Activated T-cell treated with anti-CD3 and anti-CD28 coated beads, Interleukin-2, amount 50 U/mL, for 4 hours (primary cell): ENCODE measurements at regions not wholly inside any gene's neighbourhood (a gene's known extent, or its start where the extent isn't known, plus 50 kb on each side); places are given as distances from the start of the nearest gene placed in this dataset.

Experiments
- ATAC-seq, 2 donors: fragments of 200-7000 bp; cut with Tn5 transposase; one replicate each; pipeline ENCODE4 v1.10.0; 2021
- DNase-seq: peaks from one replicate; pipeline ENCODE4 v3.0.0-alpha.2; 2020
- H3K27me3 Mint-ChIP-seq: one replicate; pipeline ENCODE4 v1.8.0; 2021; ENCODE audit warnings: low read depth, mixed read lengths
- H3K36me3 Mint-ChIP-seq: one replicate; pipeline ENCODE4 v1.8.0; 2022; ENCODE audit warnings: mixed read lengths; ENCODE audit not compliant: insufficient read depth
- H3K4me1 Mint-ChIP-seq: one replicate; pipeline ENCODE4 v1.8.0; 2021; ENCODE audit warnings: low read depth, mixed read lengths
- H3K4me3 Mint-ChIP-seq: one replicate; pipeline ENCODE4 v1.8.0; 2021; ENCODE audit warnings: mild to moderate bottlenecking, moderate library complexity, mixed read lengths
- H3K9me3 Mint-ChIP-seq: one replicate; pipeline ENCODE4 v1.8.0; 2021; ENCODE audit warnings: mixed read lengths

DNA sequence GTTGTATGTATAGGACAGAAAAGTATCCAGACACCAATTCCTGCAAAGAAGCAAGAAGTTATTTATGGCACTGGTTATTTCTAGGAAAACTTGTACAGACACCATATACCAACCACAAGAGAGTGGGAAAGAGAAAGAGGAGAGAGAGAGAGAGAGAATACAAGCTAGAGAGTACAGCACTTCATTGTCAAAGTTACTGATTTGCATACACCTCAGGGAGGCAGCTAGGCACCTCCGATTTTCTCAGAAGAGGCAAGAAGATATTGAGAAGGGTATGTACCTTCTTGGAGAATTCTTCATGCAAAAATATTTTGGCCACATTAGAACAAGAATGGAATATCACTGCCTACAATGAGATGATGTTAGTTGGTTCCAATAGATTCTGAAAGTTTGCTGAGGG, 333.9 kb upstream of the PIK3C3 start:
- ATAC-seq (no peak), DNase-seq (no peak)
- Mint-ChIP-seq H3K9me3 (no peaks in the 10 kb centered on the region), H3K36me3 (no peaks in the 10 kb centered on the region), H3K4me1 (no peaks in the 10 kb centered on the region), H3K4me3 (no peak overlapping the region), H3K27me3 (no peaks in the 10 kb centered on the region)

DNA sequence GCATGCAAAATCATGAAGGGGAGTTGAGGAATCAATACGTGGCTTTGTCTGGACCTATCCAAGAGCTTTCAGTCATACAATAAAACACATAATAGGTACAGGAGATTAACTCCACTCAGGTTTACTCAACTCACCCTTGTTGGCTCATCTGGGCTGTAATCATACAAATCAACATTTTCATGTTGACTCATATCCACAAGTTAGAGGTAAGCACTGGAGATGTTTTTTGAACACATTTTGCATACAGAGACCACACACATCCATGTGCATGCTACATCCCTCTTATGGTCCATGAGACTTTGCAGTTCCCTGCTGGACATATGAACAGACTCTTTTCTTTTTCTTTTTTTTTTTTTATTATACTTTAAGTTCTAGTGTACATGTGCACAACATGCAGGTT, 336.9 kb upstream of the PIK3C3 start:
- Mint-ChIP-seq H3K27me3 (no peaks in the 10 kb centered on the region), H3K36me3 (no peaks in the 10 kb centered on the region), H3K4me3 (no peak overlapping the region), H3K9me3 (peaks cover 3% of the 10 kb centered on the region), H3K4me1 (no peaks in the 10 kb centered on the region)
- no peak for DNase-seq
- no peak for ATAC-seq

GRCh38 chr18:41617647-41618046, 337.4 kb upstream of the PIK3C3 start:
- Mint-ChIP-seq H3K4me3 (no peak overlapping the region), H3K36me3 (no peaks in the 10 kb centered on the region), H3K4me1 (no peaks in the 10 kb centered on the region), H3K27me3 (no peaks in the 10 kb centered on the region), H3K9me3 (peaks cover 3% of the 10 kb centered on the region)
- no peak for ATAC-seq
- DNase-seq, result no peak

GRCh38 chr18:41613003-41613609, 341.9 kb upstream of the PIK3C3 start:
- Mint-ChIP-seq H3K9me3 (peaks cover 14% of the 10 kb centered on the region), H3K36me3 (no peaks in the 10 kb centered on the region), H3K4me1 (no peaks in the 10 kb centered on the region), H3K27me3 (no peaks in the 10 kb centered on the region), H3K4me3 (no peak overlapping the region)
- DNase-seq (no peak), ATAC-seq (no peak)

- ATAC-seq, result no peak
- DNase-seq, result no peak
- H3K9me3 Mint-ChIP-seq, result peaks cover 20% of the 10 kb centered on the region
- no peak overlapping the region for H3K4me3 Mint-ChIP-seq
- H3K27me3 Mint-ChIP-seq, result no peaks in the 10 kb centered on the region
- no peaks in the 10 kb centered on the region for H3K36me3 Mint-ChIP-seq
- H3K4me1 Mint-ChIP-seq, result no peaks in the 10 kb centered on the region
These were observed 350.1 kb upstream of the PIK3C3 start for GRCh38 chr18:41604964-41605363.

GRCh38 chr18:41602034-41602433, 353.0 kb upstream of the PIK3C3 start:
- Mint-ChIP-seq H3K4me1 (no peaks in the 10 kb centered on the region), H3K27me3 (no peaks in the 10 kb centered on the region), H3K36me3 (no peaks in the 10 kb centered on the region), H3K9me3 (peaks cover 6% of the 10 kb centered on the region), H3K4me3 (no peak overlapping the region)
- no peak for DNase-seq
- no peak for ATAC-seq

DNA sequence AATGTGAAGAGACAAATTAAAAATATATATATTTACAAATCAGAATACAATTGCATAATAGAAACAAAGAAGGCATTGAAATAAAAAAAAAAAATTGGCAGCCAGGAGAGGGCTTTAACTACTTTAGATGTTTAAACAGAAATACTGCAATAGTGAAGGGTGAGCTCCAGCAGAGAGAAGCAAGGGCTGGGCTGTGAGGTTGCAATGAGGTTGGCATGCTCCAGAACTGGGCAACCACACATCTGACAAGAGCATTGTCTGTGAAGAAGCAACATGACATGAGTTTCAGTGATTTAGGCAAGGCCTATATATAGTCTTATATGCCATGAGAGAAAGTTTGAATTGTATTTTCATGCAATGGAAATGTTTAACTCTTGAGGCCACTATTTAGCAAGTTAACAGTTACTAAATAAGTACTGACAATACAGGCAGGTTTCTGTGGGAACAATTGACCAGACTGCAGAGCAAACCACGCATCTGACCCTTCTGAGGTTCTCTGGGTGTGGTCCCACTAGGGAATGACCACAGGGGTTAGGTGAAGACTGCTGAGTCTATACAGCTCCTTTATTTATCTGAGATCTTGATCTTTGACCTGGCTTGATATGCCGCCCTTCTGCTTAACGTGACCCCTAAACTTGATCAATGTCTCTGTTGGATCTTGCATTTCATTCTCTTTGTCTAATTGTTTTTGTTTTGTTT, 354.2 kb upstream of the PIK3C3 start:
- DNase-seq, result no peak
- ATAC-seq, result no peak
- Mint-ChIP-seq H3K4me1 (no peaks in the 10 kb centered on the region), H3K4me3 (no peak overlapping the region), H3K36me3 (no peaks in the 10 kb centered on the region), H3K9me3 (peaks cover 4% of the 10 kb centered on the region), H3K27me3 (no peaks in the 10 kb centered on the region)

DNA sequence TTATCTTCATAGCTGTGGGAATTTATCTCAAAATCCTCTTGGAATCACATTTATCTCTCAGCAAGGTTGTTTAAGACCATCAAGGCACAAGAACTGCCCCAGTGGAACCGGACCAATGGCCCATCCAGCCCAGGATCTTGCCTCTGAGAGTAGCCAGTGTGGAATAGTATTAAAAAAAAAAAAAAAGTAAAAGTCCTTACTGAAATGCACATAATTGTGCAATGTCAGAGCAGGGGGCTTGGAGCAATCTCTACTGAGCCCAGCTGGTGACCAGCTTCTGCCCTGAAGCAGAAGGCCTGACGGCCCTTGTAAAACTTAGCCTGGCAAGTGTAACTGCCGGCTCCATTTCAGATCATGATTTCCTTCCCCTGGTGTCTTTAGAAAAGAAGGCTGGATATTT, 355.6 kb upstream of the PIK3C3 start:
- Mint-ChIP-seq H3K9me3 (peaks cover 4% of the 10 kb centered on the region), H3K4me3 (no peak overlapping the region), H3K27me3 (no peaks in the 10 kb centered on the region), H3K4me1 (no peaks in the 10 kb centered on the region), H3K36me3 (no peaks in the 10 kb centered on the region)
- ATAC-seq (no peak), DNase-seq (no peak)

- ATAC-seq (no peak), DNase-seq (no peak)
- no peak overlapping the region for H3K4me3 Mint-ChIP-seq
These were observed 360.5 kb upstream of the PIK3C3 start for GRCh38 chr18:41594582-41594981.

DNA sequence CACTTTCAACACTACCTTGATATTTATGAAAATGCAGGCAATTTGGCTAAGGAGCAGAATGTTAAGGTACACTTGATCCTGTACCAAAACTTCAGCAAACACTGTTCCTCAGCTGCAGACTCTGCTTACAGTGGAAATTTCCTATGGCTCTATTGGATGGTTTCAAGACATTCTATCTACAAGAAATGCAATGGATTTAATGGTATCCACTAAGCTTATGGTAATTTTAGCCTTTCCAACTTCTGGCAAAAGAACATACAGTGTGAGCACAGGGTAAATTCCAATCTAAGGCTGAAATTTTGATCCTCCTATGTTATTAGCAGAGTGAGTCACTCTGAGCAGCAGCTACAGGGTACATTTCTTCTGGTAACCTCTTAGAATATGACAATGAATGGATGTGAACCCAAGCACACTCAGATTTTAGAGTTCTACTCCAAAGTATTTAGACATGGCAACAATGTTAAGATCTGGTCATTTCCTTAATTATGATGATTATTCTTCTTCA, 361.8 kb upstream of the PIK3C3 start:
- Mint-ChIP-seq H3K4me3 (no peak overlapping the region), H3K36me3 (no peaks in the 10 kb centered on the region), H3K4me1 (no peaks in the 10 kb centered on the region), H3K27me3 (no peaks in the 10 kb centered on the region), H3K9me3 (no peaks in the 10 kb centered on the region)
- DNase-seq (no peak), ATAC-seq (no peak)

More at GRCh38 chr18:41594582-41594981, 360.5 kb upstream of the PIK3C3 start:
- Mint-ChIP-seq H3K4me1 (no peaks in the 10 kb centered on the region), H3K27me3 (no peaks in the 10 kb centered on the region), H3K9me3 (no peaks in the 10 kb centered on the region), H3K36me3 (no peaks in the 10 kb centered on the region)

GRCh38 chr18:41587976-41588375, 367.1 kb upstream of the PIK3C3 start:
- DNase-seq (no peak), ATAC-seq (no peak)
- no peaks in the 10 kb centered on the region for H3K27me3 Mint-ChIP-seq
- no peaks in the 10 kb centered on the region for H3K9me3 Mint-ChIP-seq
- H3K4me1 Mint-ChIP-seq, result no peaks in the 10 kb centered on the region
- no peaks in the 10 kb centered on the region for H3K36me3 Mint-ChIP-seq
- no peak overlapping the region for H3K4me3 Mint-ChIP-seq

- ATAC-seq (no peak), DNase-seq (no peak)
- no peaks in the 10 kb centered on the region for H3K4me1 Mint-ChIP-seq
- H3K4me3 Mint-ChIP-seq, result no peak overlapping the region
- H3K27me3 Mint-ChIP-seq, result no peaks in the 10 kb centered on the region
- H3K36me3 Mint-ChIP-seq, result no peaks in the 10 kb centered on the region
- no peaks in the 10 kb centered on the region for H3K9me3 Mint-ChIP-seq
These were observed 369.5 kb upstream of the PIK3C3 start for GRCh38 chr18:41585512-41585911.

DNA sequence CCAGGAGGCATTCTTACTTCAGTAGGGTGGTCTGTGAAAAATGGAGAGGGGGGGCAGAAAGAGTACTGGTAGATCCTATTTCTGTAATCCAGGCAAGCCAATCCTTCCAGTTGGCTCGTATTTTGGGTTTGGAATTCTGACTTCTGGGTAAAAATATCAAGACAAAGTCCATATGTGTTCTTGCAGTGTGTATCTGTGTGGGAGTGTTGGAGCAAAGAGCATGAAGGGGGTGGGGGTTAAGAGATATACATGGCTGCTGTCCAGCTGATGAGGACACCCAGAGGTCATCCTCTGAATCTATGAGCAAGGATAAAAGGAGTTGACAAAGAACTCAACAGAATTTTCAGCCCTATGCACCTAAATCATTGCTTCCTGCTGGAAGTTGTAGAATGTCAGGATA, 375.8 kb upstream of the PIK3C3 start:
- DNase-seq (no peak), ATAC-seq (no peak)
- Mint-ChIP-seq H3K9me3 (peaks cover 3% of the 10 kb centered on the region), H3K4me1 (no peaks in the 10 kb centered on the region), H3K36me3 (no peaks in the 10 kb centered on the region), H3K27me3 (no peaks in the 10 kb centered on the region), H3K4me3 (no peak overlapping the region)

DNA sequence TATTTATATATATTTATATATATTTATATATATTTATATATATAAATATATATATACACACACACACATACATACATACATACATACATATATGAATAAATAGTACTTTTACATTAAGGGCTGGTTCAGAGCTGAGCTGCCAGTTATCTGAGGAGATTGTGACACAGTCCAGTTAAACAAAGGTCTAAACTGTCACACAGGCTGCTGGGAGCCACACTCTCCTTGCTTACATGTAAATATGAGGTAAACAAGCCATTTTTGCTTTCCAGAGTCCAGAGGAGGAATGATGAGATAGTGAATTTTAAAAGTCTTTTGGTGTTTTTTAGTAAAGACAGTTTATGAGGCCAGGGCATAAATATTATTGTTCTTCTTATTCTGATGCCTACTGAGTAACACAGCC, 377.5 kb upstream of the PIK3C3 start:
- H3K4me3 Mint-ChIP-seq, result no peak overlapping the region
- no peaks in the 10 kb centered on the region for H3K36me3 Mint-ChIP-seq
- H3K27me3 Mint-ChIP-seq, result no peaks in the 10 kb centered on the region
- DNase-seq (no peak), ATAC-seq (no peak)
- H3K4me1 Mint-ChIP-seq, result no peaks in the 10 kb centered on the region
- H3K9me3 Mint-ChIP-seq, result peaks cover 3% of the 10 kb centered on the region

DNA sequence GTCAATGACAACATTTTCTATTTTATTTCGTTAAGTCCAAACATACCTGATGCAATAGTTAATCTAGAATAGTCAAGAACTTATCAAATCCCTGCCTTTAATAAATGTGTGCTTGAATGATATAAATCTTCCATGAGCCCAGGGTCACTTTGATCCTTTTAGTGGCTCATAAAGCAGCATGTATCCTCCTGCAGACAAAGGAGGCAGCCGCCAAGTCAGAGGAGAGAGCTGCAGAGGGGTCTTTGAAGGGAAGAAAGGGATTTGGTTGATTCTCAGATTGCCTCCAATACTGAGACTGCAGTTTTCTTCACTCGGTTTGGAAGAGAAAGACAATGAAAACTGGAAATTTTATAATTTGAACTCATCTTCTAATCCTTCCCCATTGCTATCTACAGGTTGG, 378.4 kb upstream of the PIK3C3 start:
- Mint-ChIP-seq H3K4me1 (no peaks in the 10 kb centered on the region), H3K4me3 (no peak overlapping the region), H3K27me3 (no peaks in the 10 kb centered on the region), H3K36me3 (no peaks in the 10 kb centered on the region), H3K9me3 (peaks cover 3% of the 10 kb centered on the region)
- no peak for DNase-seq
- no peak for ATAC-seq
